Hepatocyte (in vitro differentiated cells): ENCODE measurements at regions not wholly inside any gene's neighbourhood (a gene's known extent, or its start where the extent isn't known, plus 50 kb on each side); places are given as distances from the start of the nearest gene placed in this dataset.

Experiments used
- DNase-seq: peaks from one replicate; pipeline ENCODE4 v3.0.0-alpha.2; 2016; ENCODE audit warnings: low spot score
- H2AFZ ChIP-seq: fragments of 200-600 bp; sonication (generic); 2 replicates; pipeline ENCODE4 v1.6.0; 2016; ENCODE audit warnings: antibody characterized with exemption, mild to moderate bottlenecking
- H3K27ac ChIP-seq: fragments of 200-600 bp; sonication (generic); 2 replicates; pipeline ENCODE4 v1.5.1; 2016; ENCODE audit warnings: mild to moderate bottlenecking
- H3K27me3 ChIP-seq: fragments of 200-600 bp; sonication (generic); 2 replicates; pipeline ENCODE4 v1.6.1; 2016
- H3K36me3 ChIP-seq: fragments of 200-600 bp; sonication (generic); replicated peaks from 2 replicates; pipeline ENCODE4 v1.5.1; 2016; ENCODE audit warnings: low read depth; ENCODE audit not compliant: insufficient read depth
- H3K4me1 ChIP-seq: fragments of 200-600 bp; sonication (generic); 2 replicates; pipeline ENCODE4 v1.5.1; 2016; ENCODE audit warnings: mild to moderate bottlenecking, moderate library complexity; ENCODE audit not compliant: insufficient read depth
- H3K4me2 ChIP-seq: fragments of 200-600 bp; sonication (generic); 2 replicates; pipeline ENCODE4 v1.6.0; 2016
- H3K4me3 ChIP-seq: fragments of 200-600 bp; sonication (generic); 2 replicates; pipeline ENCODE4 v1.5.1; 2016; ENCODE audit warnings: mild to moderate bottlenecking
- H3K79me2 ChIP-seq: fragments of 200-600 bp; sonication (generic); 2 replicates; pipeline ENCODE4 v1.6.0; 2017; ENCODE audit warnings: mild to moderate bottlenecking
- H3K9me2 ChIP-seq: fragments of 200-600 bp; sonication (generic); replicated peaks from 2 replicates; pipeline ENCODE4 v1.6.0; 2017; ENCODE audit warnings: mild to moderate bottlenecking; ENCODE audit not compliant: insufficient read depth
- H3K9me3 ChIP-seq: fragments of 200-600 bp; sonication (generic); 2 replicates; pipeline ENCODE4 v1.5.1; 2016; ENCODE audit warnings: low read depth, mild to moderate bottlenecking
- H4K20me1 ChIP-seq: fragments of 200-600 bp; sonication (generic); 2 replicates; pipeline ENCODE4 v1.6.0; 2016; ENCODE audit warnings: mild to moderate bottlenecking; ENCODE audit not compliant: insufficient read depth, poor library complexity, severe bottlenecking
- EZH2 ChIP-seq: fragments of 200-600 bp; sonication (generic); IDR thresholded peaks from 2 replicates; pipeline ENCODE4 v1.6.1; 2016; ENCODE audit warnings: antibody characterized with exemption, mild to moderate bottlenecking, borderline replicate concordance
- EZH2phosphoT487 ChIP-seq: fragments of 200-600 bp; sonication (generic); IDR thresholded peaks from one replicate; pipeline ENCODE4 v1.6.1; 2018; ENCODE audit warnings: antibody characterized with exemption, mild to moderate bottlenecking, low read depth, moderate library complexity; ENCODE audit not compliant: unreplicated experiment, severe bottlenecking
- WGBS: methylation state at CpG from one replicate; pipeline ENCODE4 v1.1.6; 2016; ENCODE audit warnings: low lambda C conversion rate; ENCODE audit errors: missing lambda C conversion rate; 5-methylcytosine and 5-hydroxymethylcytosine counted together
- TF ChIP-seq, protein P1 (sequence below): fragments of 200-600 bp; sonication (generic); IDR thresholded peaks from 2 replicates; pipeline ENCODE4 v1.5.1; 2016; ENCODE audit warnings: antibody characterized with exemption, mild to moderate bottlenecking; ENCODE audit not compliant: poor library complexity

DNA sequence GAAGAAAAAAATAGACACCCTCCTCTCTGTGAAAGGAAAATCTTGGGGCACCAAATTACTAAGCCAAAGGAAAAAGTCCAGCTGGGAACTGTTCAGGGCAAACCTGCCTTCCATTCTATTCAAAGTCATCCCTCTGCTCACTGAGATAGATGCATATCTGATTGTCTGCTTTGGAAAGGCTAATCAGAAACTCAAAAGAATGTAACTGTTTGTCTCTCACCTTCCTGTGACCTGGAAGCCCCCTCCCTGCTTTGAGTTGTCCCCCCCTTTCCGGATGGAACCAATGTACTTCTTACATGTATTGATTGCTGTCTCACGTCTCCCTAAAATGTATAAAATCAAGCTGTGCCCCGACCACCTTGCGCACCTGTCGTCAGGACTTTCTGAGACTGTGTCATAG lies 216.0 kb upstream of the SOX1 start:
- Histone ChIP-seq H2AFZ (no peak overlapping the region), H3K27me3 (peaks cover 22% of the 10 kb centered on the region), H3K9me3 (no peaks in the 10 kb centered on the region), H3K36me3 (no peaks in the 10 kb centered on the region), H3K27ac (no peak overlapping the region), H3K4me1 (no peaks in the 10 kb centered on the region), H4K20me1 (no peaks in the 10 kb centered on the region), H3K4me2 (no peak overlapping the region), H3K9me2 (no peaks in the 10 kb centered on the region), H3K79me2 (no peaks in the 10 kb centered on the region), H3K4me3 (no peak overlapping the region)
- WGBS = 80% methylated on average over 5 of the region's 5 CpGs
- no peak for DNase-seq
- TF ChIP-seq, protein P1, sequence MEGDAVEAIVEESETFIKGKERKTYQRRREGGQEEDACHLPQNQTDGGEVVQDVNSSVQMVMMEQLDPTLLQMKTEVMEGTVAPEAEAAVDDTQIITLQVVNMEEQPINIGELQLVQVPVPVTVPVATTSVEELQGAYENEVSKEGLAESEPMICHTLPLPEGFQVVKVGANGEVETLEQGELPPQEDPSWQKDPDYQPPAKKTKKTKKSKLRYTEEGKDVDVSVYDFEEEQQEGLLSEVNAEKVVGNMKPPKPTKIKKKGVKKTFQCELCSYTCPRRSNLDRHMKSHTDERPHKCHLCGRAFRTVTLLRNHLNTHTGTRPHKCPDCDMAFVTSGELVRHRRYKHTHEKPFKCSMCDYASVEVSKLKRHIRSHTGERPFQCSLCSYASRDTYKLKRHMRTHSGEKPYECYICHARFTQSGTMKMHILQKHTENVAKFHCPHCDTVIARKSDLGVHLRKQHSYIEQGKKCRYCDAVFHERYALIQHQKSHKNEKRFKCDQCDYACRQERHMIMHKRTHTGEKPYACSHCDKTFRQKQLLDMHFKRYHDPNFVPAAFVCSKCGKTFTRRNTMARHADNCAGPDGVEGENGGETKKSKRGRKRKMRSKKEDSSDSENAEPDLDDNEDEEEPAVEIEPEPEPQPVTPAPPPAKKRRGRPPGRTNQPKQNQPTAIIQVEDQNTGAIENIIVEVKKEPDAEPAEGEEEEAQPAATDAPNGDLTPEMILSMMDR = no peak
- no peak for TF ChIP-seq EZH2phosphoT487
- no peak for TF ChIP-seq EZH2

DNA sequence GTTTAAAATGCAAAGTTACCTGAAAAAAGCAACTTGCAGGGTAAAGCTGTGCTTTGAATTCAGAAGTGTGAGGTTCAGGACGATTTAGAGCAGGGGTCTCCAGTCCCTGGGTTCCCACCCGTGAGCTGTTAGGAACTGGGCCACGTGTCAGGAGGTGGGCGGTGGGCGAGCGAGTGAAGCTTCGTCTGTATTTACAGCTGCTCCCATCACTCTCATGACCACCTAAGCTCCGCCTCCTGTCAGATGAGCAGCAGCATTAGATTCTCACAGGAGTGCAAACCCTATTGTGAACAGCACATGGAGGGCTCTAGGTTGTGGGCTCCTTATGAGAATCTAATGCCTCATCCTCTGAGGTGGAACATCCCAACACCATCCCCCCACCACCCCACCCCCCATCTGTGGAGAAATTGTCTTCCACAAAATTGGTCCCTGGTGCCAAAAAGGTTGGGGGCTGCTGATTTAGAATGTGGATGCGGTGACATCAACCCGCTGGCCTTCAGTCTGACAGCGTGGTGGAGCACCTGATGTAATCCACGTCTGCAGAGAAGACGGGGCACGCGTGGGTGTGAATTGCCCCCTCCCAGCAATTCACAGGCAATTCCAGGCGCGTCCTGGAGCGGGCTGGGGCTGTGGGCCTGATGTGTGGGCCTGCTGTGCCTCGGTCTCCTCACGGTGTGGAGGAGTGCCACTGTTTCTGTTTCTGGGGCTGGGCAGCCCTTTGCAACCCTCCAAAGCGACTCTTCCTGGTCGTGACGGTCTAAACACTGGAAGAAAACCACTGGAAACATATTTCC lies 214.0 kb upstream of the SOX1 start:
- Histone ChIP-seq H3K9me3 (no peaks in the 10 kb centered on the region), H3K27me3 (peaks cover 4% of the 10 kb centered on the region), H3K27ac (no peak overlapping the region), H3K36me3 (no peaks in the 10 kb centered on the region), H3K9me2 (no peaks in the 10 kb centered on the region), H3K4me1 (no peaks in the 10 kb centered on the region), H3K4me3 (no peak overlapping the region), H4K20me1 (no peaks in the 10 kb centered on the region), H3K4me2 (no peak overlapping the region), H2AFZ (no peak overlapping the region), H3K79me2 (no peaks in the 10 kb centered on the region)
- TF ChIP-seq EZH2phosphoT487 (no peak), EZH2 (no peak)
- TF ChIP-seq, protein P1 = no peak
- no peak for DNase-seq
- 77% methylated on average over 23 of the region's 23 CpGs for WGBS

DNA sequence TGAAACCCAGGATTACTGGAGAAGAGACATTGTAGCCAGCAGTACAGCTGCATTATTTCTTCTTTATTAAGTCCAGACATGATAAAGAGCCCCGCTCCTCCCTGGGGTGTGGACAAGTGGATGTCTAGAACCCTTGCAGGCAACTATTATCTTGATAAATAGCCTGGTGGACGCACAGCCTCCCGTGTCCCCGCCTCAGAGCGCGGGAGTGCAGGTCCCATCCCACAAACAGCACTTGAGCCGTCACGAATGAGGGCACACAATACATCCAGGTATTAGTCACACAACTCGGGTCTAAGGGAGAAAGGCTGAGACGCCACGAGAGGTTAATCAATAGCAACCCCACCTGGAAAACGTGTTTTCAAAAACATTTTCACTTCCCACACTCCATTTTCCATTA lies 213.2 kb upstream of the SOX1 start:
- 40% methylated on average over 12 of the region's 12 CpGs for WGBS

More for the DNA sequence above, 213.2 kb upstream of the SOX1 start:
- H3K79me2 ChIP-seq = no peaks in the 10 kb centered on the region
- H4K20me1 ChIP-seq = no peaks in the 10 kb centered on the region
- H3K4me1 ChIP-seq = no peaks in the 10 kb centered on the region
- no peak for DNase-seq
- no peak overlapping the region for H3K27ac ChIP-seq
- no peaks in the 10 kb centered on the region for H3K27me3 ChIP-seq
- H3K4me2 ChIP-seq = peak overlapping the region; percentile 14
- H2AFZ ChIP-seq = no peak overlapping the region
- H3K4me3 ChIP-seq = no peak overlapping the region
- H3K9me2 ChIP-seq = no peaks in the 10 kb centered on the region
- H3K9me3 ChIP-seq = no peaks in the 10 kb centered on the region
- TF ChIP-seq, protein P1 = no peak
- TF ChIP-seq EZH2phosphoT487 (no peak), EZH2 (no peak)
- no peaks in the 10 kb centered on the region for H3K36me3 ChIP-seq
